ENCODE measurements at regions not wholly inside any gene's neighbourhood (a gene's known extent, or its start where the extent isn't known, plus 50 kb on each side); places are given as distances from the start of the nearest gene placed in this dataset.

DNA sequence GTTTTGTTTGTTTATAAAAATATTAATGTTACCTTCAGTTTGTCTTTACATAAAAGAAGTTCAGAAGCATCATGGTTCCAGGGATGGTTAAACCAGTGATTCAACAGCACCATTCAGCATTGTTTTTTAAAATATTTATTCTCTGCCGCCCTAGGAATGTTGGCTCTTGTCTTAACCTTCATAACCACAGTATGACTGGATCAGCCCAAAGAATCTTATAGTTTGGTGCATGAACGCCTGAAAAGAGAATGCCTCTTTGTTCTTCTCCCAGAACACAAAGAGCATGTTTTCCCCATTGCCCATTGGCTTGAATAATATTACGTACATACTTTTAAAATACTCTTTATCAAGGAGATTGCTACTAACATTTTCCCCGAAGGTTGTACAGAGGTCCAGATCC lies 413.4 kb downstream of the ANXA1 start:
- no peak for DNase-seq (ENCODE audit: low spot score)

DNA sequence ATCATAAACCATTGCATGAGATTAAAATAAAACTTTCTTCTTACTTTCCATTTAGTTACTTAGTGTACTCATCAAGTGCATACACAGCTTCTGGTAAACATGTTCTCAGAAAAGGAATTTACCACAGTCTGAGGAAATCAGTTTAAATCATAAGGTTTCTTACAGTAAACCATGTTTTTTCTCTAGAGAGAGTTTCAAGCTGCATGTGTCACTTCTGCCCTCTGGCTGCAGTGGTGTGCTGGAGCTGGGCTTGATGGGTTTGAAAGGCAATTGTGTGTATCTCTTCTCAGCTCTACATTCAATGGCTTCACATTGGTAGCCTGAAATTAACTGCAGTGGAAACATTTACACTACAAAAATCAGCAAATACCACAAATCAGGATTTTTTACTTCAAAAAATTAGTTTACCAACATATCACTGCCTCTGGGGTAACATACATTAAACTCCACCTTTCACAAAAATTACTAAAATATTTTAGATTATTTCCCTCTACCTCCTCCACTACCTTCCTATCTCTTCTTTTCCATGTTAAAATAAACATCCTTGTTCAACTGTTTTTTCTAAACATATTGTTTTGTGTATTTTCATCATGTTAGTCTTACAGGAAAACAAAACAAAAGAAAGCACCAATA lies 414.3 kb downstream of the ANXA1 start:
- DNase-seq (ENCODE audit: low spot score) = peak; percentile 34

DNA sequence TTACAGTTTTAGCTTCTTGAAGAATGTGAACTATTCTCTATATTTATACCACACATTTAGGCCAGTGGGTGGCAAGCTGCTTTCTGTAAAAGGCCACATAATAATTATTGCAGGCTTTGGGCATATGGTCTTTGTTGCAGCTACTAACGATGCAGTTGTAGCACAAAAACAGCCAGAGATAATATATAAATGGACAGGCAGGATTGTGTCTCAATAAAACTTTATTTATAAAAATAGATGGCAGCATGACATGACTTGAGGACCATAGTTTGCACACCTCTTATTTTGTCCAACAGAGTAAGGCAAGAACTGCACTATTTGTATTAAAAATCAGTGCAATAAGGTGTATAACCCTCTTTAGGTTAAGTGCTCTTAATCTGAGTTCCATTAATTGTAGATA lies 415.0 kb downstream of the ANXA1 start:
- DNase-seq (ENCODE audit: low spot score) = no peak

DNA sequence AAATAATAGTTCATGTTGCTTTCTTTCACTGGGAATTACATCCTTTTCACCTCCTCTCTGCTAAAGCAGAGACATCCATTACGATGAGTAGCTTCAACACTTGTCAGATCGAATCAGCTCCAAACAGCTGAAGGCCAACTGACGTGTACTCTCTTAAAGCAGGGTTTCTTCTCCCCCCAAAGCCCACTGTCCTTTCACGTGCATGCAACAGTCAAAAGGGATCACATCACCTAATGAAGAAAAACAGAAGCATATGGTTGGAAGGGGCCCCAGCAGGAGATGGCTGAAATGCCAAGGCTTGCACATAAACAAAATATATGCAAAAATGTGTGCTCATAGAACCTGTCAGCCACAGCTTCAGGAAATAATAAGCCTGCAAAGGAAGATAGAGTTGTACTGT lies 421.6 kb downstream of the ANXA1 start:
- no peak for DNase-seq (ENCODE audit: low spot score)

DNA sequence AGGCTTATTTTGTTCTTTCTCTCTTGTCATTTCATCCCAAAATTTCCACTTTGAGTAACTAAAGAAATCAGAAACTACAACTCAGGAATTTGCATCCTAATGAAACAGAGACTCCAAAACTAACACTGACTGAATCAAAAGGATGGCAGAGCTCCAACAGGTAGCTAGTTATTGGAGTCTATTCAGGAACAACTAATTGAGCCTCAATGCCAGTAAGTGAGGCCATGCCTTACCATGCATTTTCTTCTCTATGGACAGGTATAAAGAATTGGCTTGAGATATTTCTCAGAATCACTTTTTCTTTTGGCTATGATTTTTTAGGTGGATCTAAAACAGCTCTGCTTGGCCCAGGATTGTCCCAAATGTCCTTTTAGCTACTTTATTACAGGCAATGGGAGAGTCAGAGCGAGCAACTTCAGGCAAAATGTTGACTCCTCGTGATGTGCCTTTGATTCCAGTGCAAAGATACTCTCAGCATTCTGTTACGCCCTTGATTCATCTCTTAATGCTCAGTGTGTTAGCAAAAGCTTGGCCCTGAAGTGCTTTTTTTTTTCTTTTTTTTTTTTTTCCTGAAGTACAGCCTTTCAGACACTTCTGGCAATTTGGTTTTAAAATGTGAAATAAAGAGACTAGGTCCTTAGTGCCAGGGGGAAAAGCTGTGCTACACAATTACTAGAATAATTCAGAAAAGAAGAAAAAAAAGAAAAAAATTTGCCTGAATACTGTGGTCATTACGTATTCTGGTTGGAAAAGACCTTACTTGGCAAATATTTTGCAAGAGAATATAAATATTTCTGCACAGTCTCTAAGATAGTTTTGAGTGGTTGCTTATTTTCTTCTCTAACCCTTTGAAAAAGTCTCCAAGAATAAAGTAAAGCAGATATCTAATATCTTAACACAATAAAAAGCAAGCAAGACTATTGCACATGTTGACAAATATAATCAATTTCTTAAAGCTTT lies 423.7 kb downstream of the ANXA1 start:
- DNase-seq (ENCODE audit: low spot score) = no peak

DNA sequence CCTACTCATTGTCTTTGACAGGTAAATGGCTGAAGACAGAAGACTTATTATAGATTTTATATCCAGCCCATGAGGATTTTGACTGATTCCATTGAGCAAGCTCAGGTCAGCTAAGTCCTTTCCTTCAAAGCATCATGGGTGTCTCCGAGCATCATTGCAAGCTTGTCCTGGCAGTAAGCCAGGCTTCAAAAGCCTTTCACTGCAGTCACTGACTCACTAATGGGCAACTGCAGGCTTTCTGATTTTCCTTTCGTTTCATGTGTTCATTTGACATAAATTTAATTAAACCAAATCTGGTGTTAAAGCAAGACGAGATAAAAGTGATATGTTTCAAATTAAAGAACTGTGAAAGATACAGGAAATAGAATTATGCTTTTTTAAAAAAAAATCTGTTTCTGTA lies 426.2 kb downstream of the ANXA1 start:
- peak; percentile 31 for DNase-seq (ENCODE audit: low spot score)

DNA sequence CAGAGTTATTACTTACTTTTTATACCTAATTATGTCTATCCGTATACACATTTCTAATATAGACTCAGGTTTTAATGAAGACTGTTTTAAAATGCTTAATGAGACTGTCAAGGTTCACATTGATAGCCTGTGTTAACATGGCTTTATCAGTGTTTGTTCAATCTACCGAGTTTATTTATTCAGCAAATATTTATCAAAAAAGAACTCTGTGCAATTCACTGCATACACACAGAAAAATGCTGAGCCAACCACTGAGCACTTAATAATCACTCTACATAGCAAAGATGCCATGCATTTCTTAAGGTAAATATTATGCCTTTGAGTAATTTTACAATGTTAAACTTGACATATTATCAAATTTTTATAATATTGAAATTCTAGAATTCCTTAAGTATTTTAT lies 428.2 kb downstream of the ANXA1 start:
- no peak for DNase-seq (ENCODE audit: low spot score)

DNA sequence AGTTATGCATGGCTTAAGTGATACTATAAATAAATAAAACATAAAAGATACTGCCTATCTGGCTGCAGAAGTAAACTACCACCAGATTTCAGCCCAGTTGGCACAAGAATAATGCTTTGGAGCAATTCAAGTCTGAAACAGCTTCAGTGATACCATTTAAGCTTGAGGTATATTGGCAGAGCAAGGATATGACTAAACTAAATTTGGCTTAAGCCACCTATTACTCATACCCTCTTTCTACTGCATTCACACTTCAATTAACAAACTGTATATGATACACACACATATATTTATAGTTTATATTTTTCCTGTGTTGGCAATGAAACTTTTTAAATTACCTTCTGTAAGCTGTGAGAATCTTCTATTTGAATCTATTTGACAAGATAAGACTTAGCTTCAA lies 431.9 kb downstream of the ANXA1 start:
- DNase-seq (ENCODE audit: low spot score) = peak; percentile 30

DNA sequence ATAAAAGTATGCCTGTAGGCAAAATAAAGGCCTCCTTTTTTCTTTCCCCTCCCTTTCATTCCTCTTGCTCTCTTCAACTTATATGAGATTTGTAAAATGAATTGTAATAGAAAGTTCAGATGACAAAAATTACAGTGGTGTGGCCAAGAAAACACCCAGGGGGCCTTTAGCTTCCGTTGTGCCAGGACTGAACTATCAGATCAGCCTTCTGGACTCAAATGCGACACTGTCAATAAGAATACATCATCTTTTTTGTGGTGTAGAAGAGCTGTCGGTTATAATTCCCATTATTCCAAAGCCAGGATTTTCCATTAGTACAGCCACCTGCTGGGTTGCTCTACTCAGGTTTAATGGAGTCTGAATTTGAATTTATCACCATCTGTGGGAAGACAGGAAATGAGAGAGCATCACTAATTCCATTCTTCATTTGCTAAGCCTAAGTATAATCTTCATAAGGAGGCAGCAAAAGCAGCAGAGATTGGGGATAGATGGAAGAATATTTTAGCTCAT lies 443.4 kb downstream of the ANXA1 start:
- DNase-seq (ENCODE audit: low spot score) = no peak

DNA sequence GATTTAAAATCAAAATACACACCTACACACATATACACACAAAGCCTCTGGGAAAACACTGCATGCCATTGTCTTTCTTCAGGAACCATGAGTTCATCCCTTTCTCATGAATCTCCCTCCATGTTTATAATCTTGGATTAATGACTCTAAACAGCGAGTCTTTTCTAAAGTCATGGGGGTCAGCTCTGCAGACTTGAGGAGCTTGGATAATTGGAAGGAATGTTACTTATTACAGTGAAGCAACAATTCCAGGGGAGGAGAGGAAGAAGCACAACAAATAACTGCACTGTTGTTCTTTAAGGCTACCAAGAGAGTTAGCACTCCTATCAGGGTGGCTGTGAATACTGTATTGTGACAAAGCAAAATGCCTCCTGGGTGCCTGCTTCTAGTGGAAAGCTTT lies 444.7 kb downstream of the ANXA1 start:
- DNase-seq (ENCODE audit: low spot score) = no peak

DNA sequence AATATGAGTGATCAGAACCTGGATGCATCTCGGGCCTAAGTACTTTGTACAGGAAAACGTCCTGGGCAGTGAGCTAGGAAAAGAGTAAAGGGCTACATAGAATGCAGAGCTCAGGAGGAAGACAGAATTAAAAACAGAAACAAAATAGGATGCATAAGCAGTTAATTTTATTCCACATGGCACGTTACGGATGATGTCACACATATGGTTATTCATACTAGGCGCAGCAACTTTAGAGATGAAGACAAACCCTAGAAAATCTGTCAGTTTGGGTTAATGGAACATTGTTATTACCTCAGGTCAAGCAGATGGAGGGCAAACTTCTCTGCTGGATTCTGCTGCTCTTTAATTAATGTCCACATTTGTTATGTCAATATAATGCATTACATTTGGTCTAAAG lies 445.4 kb downstream of the ANXA1 start:
- DNase-seq (ENCODE audit: low spot score) = no peak

DNA sequence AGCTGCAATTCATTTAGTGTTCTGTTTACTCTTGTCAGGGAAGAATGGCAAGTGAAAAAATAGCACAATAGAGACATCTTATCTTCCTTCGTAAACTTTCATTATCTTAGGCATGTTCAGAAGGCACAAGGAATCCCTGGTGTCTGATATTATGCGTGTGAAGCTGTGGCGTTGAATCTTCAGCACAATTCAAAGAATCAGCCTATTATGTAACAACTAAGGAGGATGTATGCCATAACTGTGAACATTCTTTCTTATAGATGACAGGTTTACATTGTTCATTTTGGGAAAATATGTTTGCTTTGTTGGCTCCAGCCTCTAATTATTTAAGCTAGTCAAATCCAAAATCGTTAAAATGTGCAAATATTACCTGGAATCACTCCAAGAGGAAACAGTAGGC lies 446.1 kb downstream of the ANXA1 start:
- no peak for DNase-seq (ENCODE audit: low spot score)

DNA sequence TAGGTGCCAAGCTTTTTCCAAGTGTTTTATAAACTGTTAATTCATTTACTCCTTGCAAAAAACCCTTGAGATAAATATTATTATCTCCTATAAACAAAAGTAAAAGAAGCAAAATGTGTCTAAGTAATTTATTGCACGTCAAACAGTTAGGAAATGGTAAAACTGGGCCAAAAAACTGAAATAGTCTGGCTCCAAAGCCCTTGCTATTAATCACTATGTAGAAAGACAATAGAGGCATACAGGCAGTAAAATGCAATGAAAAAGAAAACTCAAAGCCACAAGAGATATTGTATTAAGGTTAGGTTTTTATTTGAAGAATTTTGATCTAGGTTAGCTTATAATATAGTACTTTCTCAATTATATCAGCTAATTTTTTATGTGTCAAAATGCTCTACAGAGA lies 457.7 kb downstream of the ANXA1 start:
- DNase-seq (ENCODE audit: low spot score) = no peak

DNA sequence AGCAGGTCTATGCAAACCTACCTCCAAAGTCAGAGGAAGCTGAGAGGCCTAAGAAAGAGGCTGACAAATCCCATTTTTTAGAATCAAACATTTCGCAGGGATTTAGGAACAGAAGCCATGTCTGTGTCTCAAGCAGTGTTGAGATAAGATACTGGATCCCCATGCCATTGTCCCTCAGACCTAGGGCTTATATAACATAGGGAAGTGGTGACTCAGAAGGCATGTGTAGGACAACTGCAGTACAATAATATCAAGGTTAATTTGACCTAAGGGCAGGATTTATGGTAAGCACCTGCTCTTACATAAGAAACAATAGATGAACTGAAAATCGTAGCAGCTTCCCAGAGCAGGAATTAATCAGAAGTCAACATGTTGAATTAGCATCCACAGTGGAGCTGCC lies 459.4 kb downstream of the ANXA1 start:
- DNase-seq (ENCODE audit: low spot score) = no peak

DNA sequence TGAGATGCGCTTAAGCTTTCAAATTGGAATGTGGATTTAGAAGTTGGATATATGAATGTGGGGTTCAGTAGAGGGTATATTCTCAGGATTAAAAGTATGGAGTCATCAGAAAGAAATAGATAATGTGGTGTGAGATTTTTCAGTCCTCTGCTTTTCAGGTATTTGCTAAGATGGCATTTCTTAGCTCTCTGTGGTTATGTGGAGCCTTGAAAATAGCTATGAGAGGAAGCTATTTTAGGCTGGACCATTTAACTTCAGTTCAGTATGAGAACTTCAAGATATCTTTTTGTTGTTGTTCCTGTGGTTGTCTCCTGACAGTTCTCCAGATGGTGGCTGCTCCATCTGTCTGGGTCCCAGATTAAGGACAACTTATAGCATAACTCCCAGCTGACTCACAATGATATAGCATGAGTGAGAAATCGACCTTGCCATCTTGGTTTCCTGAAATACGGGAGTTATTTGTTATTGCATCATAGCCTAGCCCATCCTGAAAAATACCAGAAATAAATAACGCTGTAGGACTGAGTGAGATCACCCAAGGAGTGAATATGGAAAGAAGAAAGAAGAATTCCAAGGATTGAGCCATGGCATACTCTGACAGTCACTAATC lies 461.5 kb downstream of the ANXA1 start:
- no peak for DNase-seq (ENCODE audit: low spot score)

DNA sequence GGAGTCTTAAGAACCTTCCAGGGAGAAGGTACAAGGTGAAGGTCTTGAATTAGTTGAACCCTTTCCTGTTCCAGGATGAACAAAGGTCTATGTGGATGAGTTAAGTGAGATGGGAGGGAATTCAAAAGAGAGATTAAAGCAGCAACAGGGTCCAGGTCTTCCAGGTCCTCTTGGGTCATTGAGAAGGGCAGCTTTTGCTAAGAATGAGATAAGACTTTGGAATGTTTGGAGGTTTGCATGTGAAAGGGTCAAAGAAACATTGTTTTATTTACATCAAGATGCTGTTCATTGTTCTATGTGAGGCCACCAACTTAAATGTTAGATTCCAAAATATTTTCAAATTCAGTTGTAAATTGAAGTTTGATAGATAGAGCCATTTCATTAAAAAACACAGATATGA lies 463.9 kb downstream of the ANXA1 start:
- DNase-seq (ENCODE audit: low spot score) = no peak

DNA sequence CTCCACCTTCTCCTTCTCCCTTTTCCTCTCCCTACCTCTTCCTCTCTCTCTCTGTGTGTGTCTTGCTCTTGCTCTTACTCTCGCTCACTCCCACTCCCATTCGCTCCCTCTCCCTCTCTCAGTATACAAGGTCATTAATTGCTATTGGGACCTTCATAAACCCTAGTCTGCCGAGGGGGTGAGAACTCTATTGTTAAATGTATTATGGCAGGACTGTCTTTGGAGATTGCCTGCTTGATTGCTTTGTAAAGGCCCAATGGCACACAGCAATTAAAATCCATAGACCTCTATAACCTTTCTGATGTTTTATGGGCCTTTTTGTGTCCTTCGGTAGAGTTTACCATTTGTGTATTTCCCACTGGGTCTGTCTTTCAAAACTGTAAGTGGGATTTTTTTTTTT lies 465.9 kb downstream of the ANXA1 start:
- DNase-seq (ENCODE audit: low spot score) = no peak

DNA sequence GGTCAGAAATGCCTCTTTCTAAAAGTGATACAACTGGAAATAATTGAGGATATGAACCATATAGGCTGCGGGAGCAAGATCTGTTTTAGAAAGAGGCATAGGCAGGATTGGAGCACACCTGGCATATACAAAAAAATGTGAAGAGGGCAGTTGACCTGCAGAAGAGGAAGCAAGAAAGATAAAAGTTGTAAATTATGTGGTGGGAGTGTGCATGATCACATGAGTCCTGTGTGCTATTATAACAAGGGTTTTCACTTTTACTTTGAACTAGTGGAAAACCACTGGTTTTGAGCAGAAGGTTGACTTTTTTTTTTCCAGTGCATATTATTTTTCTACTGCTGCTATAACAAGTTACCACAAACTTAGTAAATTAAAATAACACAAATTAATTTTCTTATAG lies 489.3 kb downstream of the ANXA1 start:
- no peak for DNase-seq (ENCODE audit: low spot score)

DNA sequence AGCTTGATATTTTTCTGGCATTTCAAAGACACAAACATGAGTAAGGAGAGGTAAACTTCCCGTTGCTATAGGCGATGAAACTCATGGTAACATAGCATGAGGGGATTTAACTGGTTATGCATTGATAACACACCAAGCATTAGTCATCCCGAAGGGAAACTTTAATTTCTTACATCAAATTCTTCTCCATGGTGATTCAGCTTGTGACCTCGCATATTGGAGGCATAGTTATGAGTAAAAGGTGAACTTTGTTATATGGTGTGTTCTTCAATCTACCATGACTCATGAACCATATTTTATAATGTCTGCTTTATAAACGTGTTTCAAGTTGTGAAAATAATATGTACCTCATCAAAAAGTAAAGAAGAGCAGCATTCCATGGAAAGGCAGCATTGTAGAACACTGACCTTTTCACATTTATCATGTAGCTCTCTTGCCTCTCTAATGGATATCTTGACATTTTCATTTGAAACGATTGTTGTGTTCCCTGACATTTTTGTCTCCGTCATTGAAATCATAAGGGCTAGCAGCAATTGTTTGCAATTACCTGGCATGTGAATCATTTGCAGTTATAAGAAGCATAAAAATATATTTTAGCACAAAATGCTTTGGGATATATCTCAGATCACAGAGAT lies 491.8 kb downstream of the ANXA1 start:
- peak; percentile 84 for DNase-seq (ENCODE audit: low spot score)

DNA sequence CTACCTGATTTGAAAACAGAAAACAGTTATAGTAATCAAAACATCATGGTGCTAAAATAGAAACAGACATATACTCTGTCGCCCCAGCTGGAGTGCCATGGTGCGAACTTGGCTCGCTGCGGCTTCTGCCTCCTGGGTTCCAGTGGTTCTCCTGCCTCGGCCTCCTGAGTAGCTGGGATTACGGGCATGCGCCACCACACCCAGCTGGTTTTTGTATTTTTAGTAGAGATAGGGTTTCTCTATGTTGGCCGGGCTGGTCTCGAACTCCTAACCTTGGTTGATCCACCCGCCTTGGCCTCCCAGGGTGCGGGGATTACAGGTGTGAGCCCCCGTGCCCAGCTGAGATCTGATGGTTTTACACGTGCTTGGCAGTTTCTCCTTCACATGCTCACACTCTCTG lies 495.9 kb downstream of the ANXA1 start:
- no peak for DNase-seq (ENCODE audit: low spot score)

DNA sequence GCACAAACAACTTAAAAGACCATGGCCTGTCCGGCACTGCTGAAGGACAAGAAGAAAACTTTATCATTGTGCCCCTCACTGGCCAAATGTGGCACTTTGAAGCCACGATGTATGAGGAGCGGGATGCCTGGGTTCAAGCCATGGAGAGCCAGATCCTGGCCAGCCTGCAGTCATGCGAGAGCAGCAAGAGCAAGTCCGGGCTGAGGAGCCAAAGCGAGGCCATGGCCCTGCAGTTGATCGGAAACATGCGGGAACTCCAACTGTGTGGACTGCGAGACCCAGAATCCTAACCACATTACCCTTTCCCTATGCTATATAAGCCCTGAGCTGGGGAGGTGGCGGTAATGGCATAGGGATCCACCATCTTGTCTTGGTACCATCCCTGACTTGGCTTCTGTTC lies 497.9 kb downstream of the ANXA1 start:
- no peak for DNase-seq (ENCODE audit: low spot score)

DNA sequence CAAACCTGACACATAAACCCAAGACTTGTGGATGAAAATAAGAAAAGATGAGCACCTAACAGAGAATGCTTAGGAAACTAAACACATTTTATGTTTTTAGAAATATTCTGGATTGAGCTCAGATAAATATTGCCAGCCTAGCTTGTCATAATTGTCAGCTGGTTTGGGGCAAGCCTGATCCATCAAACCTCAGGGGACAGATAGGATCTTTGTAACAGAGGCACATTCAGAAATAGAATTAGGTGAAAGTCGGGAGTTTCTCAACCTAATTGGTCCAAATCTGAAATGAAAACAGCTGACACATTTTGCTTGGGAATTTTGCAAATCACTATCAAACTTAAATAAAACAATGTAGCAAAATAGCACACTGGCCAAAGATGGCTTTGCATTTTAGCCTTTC lies 503.7 kb downstream of the ANXA1 start:
- no peak for DNase-seq (ENCODE audit: low spot score)

DNA sequence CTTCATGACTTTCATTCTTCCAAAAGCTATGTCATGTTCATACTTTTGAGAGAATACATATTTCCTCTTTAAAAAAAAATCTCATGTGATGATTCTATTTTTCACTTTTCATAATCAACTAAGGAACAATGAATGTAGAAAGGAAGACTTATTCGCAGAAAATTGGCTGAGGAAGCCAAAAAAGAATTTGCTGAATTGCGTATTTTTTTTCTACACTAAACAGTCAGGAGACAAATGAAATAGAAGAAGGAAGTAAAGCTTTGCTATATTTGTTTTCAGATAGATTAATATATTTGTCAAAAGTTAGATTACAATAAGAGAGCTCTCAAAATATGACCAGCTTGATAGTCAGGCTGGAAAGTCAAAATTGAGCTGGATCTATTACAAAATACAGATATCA lies 504.2 kb downstream of the ANXA1 start:
- DNase-seq (ENCODE audit: low spot score) = no peak
